CD4-positive, alpha-beta memory T cell (primary cell): ENCODE measurements at regions not wholly inside any gene's neighbourhood (a gene's known extent, or its start where the extent isn't known, plus 50 kb on each side); places are given as distances from the start of the nearest gene placed in this dataset.

Experiments
- CTCF ChIA-PET: fragments of 350-600 bp; sonication (Branson Sonifier 250); formaldehyde crosslinking; loops from one replicate; lab custom pipeline; 2021; ENCODE audit warnings: inconsistent platforms; ENCODE audit not compliant: partially characterized antibody; lab: Charles Lee
- POLR2A ChIA-PET: fragments of 350-600 bp; sonication (Branson Sonifier 250); formaldehyde crosslinking; loops from one replicate; lab custom pipeline; 2021; ENCODE audit not compliant: partially characterized antibody; lab: Charles Lee
- DNase-seq, 5 donors: peaks; one replicate each; pipeline versions ENCODE4 v3.0.0 to v3.0.0-alpha.2; 2020 to 2022; ENCODE audit warnings: mixed read lengths in 1 of 5
- H3K27ac ChIP-seq: one replicate; pipeline ENCODE4 v1.7.0; 2013; ENCODE audit warnings: low read depth, low read length
- H3K27me3 ChIP-seq: 2 replicates; pipeline ENCODE4 v1.7.0; 2013; ENCODE audit warnings: mild to moderate bottlenecking, low read length, moderate library complexity; ENCODE audit not compliant: insufficient read depth
- H3K36me3 ChIP-seq: 2 replicates; pipeline ENCODE4 v1.7.0; 2013; ENCODE audit warnings: mild to moderate bottlenecking, low read length, moderate library complexity; ENCODE audit not compliant: insufficient read depth
- H3K4me1 ChIP-seq: 2 replicates; pipeline ENCODE4 v1.7.0; 2013; ENCODE audit warnings: mild to moderate bottlenecking, low read length, moderate library complexity; ENCODE audit not compliant: insufficient read depth
- H3K4me3 ChIP-seq, 2 donors: one replicate each; pipeline ENCODE4 v1.7.0; 2013; ENCODE audit warnings: low read length in 2 of 2, mild to moderate bottlenecking in 1 of 2
- H3K9me3 ChIP-seq, 2 donors: one replicate each; pipeline ENCODE4 v1.7.0; 2013; ENCODE audit warnings: low read length in 2 of 2, control low read depth in 1 of 2; ENCODE audit not compliant: control insufficient read depth in 1 of 2
- H3K27ac Mint-ChIP-seq, 7 donors: one replicate each; pipeline ENCODE4 v1.8.0; 2020 to 2021; ENCODE audit warnings: mixed read lengths in 7 of 7, mild to moderate bottlenecking in 6 of 7, inconsistent platforms in 3 of 7, moderate library complexity in 3 of 7
- H3K27me3 Mint-ChIP-seq, 2 donors: one replicate each; pipeline ENCODE4 v1.8.0; 2020 to 2021; ENCODE audit warnings: mixed read lengths in 2 of 2
- H3K36me3 Mint-ChIP-seq, 2 donors: one replicate each; pipeline ENCODE4 v1.8.0; 2020 to 2021; ENCODE audit warnings: mixed read lengths in 2 of 2, inconsistent platforms in 1 of 2, mild to moderate bottlenecking in 1 of 2
- H3K4me1 Mint-ChIP-seq, 4 donors: one replicate each; pipeline ENCODE4 v1.8.0; 2020 to 2021; ENCODE audit warnings: mixed read lengths in 4 of 4, mild to moderate bottlenecking in 1 of 4
- H3K4me3 Mint-ChIP-seq, 8 donors: one replicate each; pipeline ENCODE4 v1.8.0; 2020 to 2021; ENCODE audit warnings: mixed read lengths in 8 of 8, mild to moderate bottlenecking in 7 of 8, moderate library complexity in 6 of 8, inconsistent platforms in 3 of 8
- H3K9me3 Mint-ChIP-seq, 8 donors: one replicate each; pipeline ENCODE4 v1.8.0; 2020 to 2021; ENCODE audit warnings: mixed read lengths in 8 of 8, mild to moderate bottlenecking in 5 of 8, inconsistent platforms in 3 of 8, moderate library complexity in 1 of 8
- intact Hi-C: fragments of 100-400 bp; cut with micrococcal nuclease; formaldehyde crosslinking; loops from one replicate; pipeline ENCODE4 v1.15.1; 2023

DNA sequence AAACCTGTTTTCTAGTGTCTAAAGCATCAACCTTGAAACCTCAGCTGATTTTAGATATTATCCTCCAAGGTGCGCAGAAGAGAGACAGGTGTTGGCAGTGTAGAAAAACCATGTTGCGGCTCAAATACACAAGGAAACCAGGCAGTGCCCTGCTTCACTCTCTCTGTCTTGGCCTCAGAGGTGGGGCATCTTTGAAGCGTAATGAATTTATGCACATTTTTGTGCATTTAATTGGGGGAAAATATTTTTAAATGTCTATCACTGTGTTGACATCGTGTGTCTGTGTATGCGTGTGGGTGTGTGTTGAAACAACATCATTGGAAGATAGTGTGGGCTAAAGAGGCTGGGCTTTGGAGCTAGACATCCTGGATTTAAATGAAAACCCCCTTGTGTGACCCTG, 334.0 kb upstream of the CHD6 start:
- H3K9me3 Mint-ChIP-seq, result peaks cover 0 to 4% (median 1%) of the 10 kb centered on the region in 8 donors

DNA sequence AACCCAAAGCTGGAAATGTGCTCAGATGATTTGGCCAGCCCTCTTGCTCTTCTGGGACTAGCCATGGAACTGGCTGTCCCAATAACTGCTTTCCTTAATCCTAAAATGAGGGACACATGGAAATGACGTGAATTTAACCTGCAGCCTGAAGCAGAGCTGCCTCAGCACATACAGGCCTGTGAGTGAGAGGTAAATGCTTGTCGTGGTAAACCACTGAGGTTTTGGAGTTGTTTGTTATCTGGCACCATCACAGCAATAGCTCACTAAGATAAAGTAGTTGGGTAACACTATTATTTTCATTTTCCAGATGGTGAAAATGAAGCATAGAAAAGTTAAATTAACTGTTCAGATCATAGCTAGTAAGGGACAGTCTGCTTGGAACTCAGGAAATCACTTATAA, 333.4 kb upstream of the CHD6 start:
- Histone ChIP-seq H3K27me3 (no peaks in the 10 kb centered on the region), H3K4me3 (no peak overlapping the region), H3K27ac (no peak overlapping the region), H3K4me1 (no peaks in the 10 kb centered on the region), H3K36me3 (no peaks in the 10 kb centered on the region), H3K9me3 (no peaks in the 10 kb centered on the region)
- H3K4me1 Mint-ChIP-seq, result no peaks in the 10 kb centered on the region
- H3K27me3 Mint-ChIP-seq, result peaks cover 0 to 2% of the 10 kb centered on the region in 2 donors
- intact Hi-C loops, result no loop called here
- ChIA-PET CTCF (no interaction called here), POLR2A (no interaction called here)
- H3K4me3 Mint-ChIP-seq, result no peak overlapping the region
- H3K36me3 Mint-ChIP-seq, result no peaks in the 10 kb centered on the region
- peaks cover 0 to 4% (median 1%) of the 10 kb centered on the region in 8 donors for H3K9me3 Mint-ChIP-seq
- no peak overlapping the region for H3K27ac Mint-ChIP-seq
- no peak for DNase-seq

More for the DNA sequence above, 334.0 kb upstream of the CHD6 start:
- H3K4me1 ChIP-seq, result no peaks in the 10 kb centered on the region
- H3K9me3 ChIP-seq, result no peaks in the 10 kb centered on the region
- intact Hi-C loops, result no loop called here
- Mint-ChIP-seq H3K4me1 (no peaks in the 10 kb centered on the region), H3K36me3 (no peaks in the 10 kb centered on the region), H3K4me3 (no peak overlapping the region), H3K27me3 (peaks cover 0 to 2% of the 10 kb centered on the region in 2 donors), H3K27ac (no peak overlapping the region)
- DNase-seq, result no peak
- H3K27ac ChIP-seq, result no peak overlapping the region
- H3K36me3 ChIP-seq, result no peaks in the 10 kb centered on the region
- ChIA-PET POLR2A (no interaction called here), CTCF (no interaction called here)
- H3K4me3 ChIP-seq, result no peak overlapping the region
- no peaks in the 10 kb centered on the region for H3K27me3 ChIP-seq

DNA sequence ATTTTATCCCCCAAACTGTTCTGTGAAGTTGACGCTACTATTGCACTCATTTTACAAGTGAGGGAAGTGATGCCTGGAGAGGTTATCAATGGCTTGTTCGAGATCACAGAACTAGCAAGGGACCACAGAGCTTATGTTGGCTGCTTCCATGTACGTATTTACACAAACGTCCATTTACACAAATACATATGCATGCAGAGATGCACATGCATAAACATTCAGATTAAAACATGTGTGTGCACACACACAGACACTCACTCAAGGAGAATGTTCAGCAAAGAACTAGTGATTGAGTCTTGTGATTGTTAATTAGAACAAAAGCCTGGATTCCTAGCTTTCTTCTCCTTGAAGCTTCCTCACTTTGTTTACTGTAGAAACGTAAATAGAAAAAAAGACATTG, 321.5 kb upstream of the CHD6 start:
- CTCF ChIA-PET, result no interaction called here

DNA sequence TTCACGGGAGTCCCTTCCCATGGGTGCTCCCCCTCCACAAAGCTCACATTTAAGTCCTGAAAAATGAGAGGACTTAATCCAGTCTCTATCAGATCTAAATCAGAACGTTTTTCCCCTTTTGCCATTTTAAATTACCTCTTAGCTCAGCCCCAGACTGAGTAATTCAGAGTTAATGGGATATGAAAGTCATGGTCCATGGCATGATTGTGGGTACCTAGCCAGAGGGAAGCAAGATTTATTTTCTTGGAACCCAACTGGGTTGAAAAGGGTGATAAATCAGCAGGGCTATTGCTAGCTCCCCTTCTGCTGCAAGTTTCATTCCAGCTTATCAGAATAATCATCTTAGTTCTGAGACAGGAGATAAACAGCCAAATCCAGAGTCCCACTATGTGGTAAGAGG, 320.2 kb upstream of the CHD6 start:
- no peaks in the 10 kb centered on the region for H3K27me3 ChIP-seq
- H3K4me1 ChIP-seq, result no peaks in the 10 kb centered on the region
- DNase-seq, result no peak
- no peaks in the 10 kb centered on the region for H3K36me3 ChIP-seq
- Mint-ChIP-seq H3K4me3 (no peak overlapping the region), H3K36me3 (no peaks in the 10 kb centered on the region), H3K27ac (no peak overlapping the region), H3K27me3 (no peaks in the 10 kb centered on the region), H3K9me3 (peaks cover 0 to 4% (median 0%) of the 10 kb centered on the region in 8 donors), H3K4me1 (no peaks in the 10 kb centered on the region)
- ChIA-PET POLR2A (no interaction called here), CTCF (no interaction called here)
- no peak overlapping the region for H3K27ac ChIP-seq
- no peak overlapping the region for H3K4me3 ChIP-seq
- intact Hi-C loops, result no loop called here
- no peaks in the 10 kb centered on the region for H3K9me3 ChIP-seq

More for the DNA sequence above, 321.5 kb upstream of the CHD6 start:
- Mint-ChIP-seq H3K4me3 (no peak overlapping the region), H3K27ac (peak overlapping the region in 1 of 7 donors; percentile 11), H3K4me1 (no peaks in the 10 kb centered on the region), H3K36me3 (no peaks in the 10 kb centered on the region), H3K9me3 (peaks cover 0 to 4% (median 0%) of the 10 kb centered on the region in 8 donors), H3K27me3 (no peaks in the 10 kb centered on the region)
- no peak overlapping the region for H3K4me3 ChIP-seq
- intact Hi-C loops, result no loop called here
- H3K36me3 ChIP-seq, result no peaks in the 10 kb centered on the region
- H3K9me3 ChIP-seq, result no peaks in the 10 kb centered on the region
- no peak overlapping the region for H3K27ac ChIP-seq
- no peaks in the 10 kb centered on the region for H3K4me1 ChIP-seq
- no peaks in the 10 kb centered on the region for H3K27me3 ChIP-seq
- DNase-seq, result no peak
- POLR2A ChIA-PET, result no interaction called here

DNA sequence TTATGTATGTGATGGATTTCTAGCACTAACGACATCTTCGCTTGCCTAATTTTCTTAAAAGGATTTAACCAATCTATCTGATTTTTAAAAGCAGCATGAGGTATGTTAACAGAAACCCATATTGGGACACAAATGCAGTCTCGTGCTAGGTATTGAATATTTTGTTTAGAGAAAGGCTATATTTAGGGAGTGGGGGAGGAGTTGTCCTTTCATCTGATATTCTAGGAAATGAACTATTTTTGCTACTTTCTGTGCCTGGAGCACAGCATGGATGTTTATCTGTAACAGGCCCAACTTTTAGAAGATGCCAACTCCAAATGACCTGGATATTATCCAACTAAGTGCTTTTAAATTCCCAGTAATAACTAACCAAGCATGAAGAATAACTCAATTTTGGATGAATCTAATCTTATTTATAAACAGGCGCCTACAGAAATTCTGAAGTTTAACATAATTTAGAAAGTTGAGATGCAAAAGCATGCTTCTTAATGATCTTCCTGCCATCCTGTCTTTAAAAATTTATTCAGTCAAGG, 317.1 kb upstream of the CHD6 start:
- CTCF ChIA-PET, result no interaction called here
- no peaks in the 10 kb centered on the region for H3K27me3 Mint-ChIP-seq
- intact Hi-C loops, result no loop called here

DNA sequence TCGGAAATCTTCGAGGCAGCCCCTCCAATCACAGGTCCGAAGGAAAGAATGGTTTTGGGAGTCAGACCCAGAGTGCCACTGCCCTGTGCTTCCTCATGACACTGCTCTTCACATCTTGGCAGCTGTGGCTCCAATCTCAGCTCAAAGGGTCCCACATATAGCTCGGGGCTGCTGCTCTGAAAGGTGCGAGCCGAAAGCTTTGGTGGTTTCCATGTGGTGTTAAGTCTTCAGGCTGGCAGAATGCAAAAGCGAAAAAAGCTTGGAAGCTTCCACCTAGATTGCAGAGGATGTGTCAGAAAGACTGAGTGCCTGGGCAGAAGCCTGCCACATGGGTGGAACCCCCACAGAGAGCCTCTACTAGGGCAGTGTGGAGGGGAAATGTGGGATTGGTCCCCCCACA, 314.3 kb upstream of the CHD6 start:
- Mint-ChIP-seq H3K36me3 (no peaks in the 10 kb centered on the region), H3K27me3 (peaks cover 0 to 5% of the 10 kb centered on the region in 2 donors), H3K4me3 (no peak overlapping the region), H3K4me1 (no peaks in the 10 kb centered on the region), H3K27ac (no peak overlapping the region), H3K9me3 (peaks cover 0 to 6% (median 4%) of the 10 kb centered on the region in 8 donors)
- DNase-seq, result no peak
- Histone ChIP-seq H3K27ac (no peak overlapping the region), H3K4me3 (no peak overlapping the region), H3K9me3 (no peaks in the 10 kb centered on the region), H3K4me1 (no peaks in the 10 kb centered on the region), H3K36me3 (no peaks in the 10 kb centered on the region), H3K27me3 (no peaks in the 10 kb centered on the region)
- intact Hi-C loops, result no loop called here
- CTCF ChIA-PET, result no interaction called here
- POLR2A ChIA-PET, result no interaction called here

More for the DNA sequence above, 317.1 kb upstream of the CHD6 start:
- H3K36me3 Mint-ChIP-seq, result no peaks in the 10 kb centered on the region
- Histone ChIP-seq H3K36me3 (no peaks in the 10 kb centered on the region), H3K27me3 (no peaks in the 10 kb centered on the region), H3K4me3 (no peak overlapping the region), H3K4me1 (no peaks in the 10 kb centered on the region), H3K9me3 (no peaks in the 10 kb centered on the region), H3K27ac (no peak overlapping the region)
- POLR2A ChIA-PET, result no interaction called here
- H3K9me3 Mint-ChIP-seq, result peaks cover 0 to 4% (median under 1%) of the 10 kb centered on the region in 8 donors
- no peak overlapping the region for H3K4me3 Mint-ChIP-seq
- H3K27ac Mint-ChIP-seq, result no peak overlapping the region
- DNase-seq, result no peak
- H3K4me1 Mint-ChIP-seq, result no peaks in the 10 kb centered on the region

DNA sequence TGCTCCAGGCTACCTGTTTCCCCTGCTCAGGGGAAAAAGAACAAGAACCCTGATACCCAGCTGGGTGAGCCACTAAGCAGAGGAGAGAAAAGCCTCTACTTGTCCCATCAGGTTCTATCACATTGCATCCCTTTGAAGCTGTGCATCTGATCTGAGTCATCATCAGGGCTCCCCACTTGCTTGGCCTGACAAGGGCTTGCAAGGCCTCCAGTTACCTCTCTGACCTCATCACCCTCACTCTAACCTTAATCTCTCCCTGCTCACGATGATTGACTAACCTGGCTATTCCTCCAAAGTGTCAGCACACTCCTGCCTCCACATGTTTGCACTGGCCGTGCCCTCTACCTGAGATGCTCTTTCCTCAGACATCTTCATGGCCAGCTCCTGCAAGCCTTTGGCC, 309.5 kb upstream of the CHD6 start:
- ChIA-PET CTCF (no interaction called here), POLR2A (no interaction called here)
- Mint-ChIP-seq H3K27ac (no peak overlapping the region), H3K9me3 (peaks cover 0 to 6% (median 3%) of the 10 kb centered on the region in 8 donors), H3K4me3 (no peak overlapping the region), H3K27me3 (peaks cover 0 to 7% of the 10 kb centered on the region in 2 donors), H3K4me1 (no peaks in the 10 kb centered on the region), H3K36me3 (no peaks in the 10 kb centered on the region)
- Histone ChIP-seq H3K4me3 (no peak overlapping the region), H3K4me1 (no peaks in the 10 kb centered on the region), H3K36me3 (no peaks in the 10 kb centered on the region), H3K27me3 (no peaks in the 10 kb centered on the region), H3K27ac (no peak overlapping the region), H3K9me3 (no peaks in the 10 kb centered on the region)
- no peak for DNase-seq
- intact Hi-C loops, result no loop called here

DNA sequence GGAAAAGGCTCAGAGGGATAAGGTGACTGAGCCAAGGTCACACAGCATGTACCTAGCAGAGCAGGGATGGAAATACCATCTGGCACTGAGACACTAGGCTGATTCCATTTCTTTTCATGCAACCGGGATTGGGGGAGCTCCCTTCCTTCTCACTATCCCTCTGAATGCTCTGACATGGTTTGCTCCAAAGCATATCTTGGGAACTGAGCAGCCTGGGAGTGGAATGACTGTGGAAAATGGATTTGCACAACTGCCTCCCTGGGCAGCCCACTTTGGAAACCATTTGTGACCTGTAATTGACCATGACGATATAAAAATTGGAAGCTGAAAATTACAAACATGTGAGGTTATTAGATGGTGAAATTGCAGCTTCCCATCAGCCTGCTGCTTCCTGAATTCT, 309.0 kb upstream of the CHD6 start:
- Histone ChIP-seq H3K36me3 (no peaks in the 10 kb centered on the region), H3K9me3 (no peaks in the 10 kb centered on the region), H3K27ac (no peak overlapping the region), H3K4me3 (no peak overlapping the region), H3K27me3 (no peaks in the 10 kb centered on the region), H3K4me1 (no peaks in the 10 kb centered on the region)
- POLR2A ChIA-PET, result no interaction called here
- Mint-ChIP-seq H3K4me1 (no peaks in the 10 kb centered on the region), H3K36me3 (no peaks in the 10 kb centered on the region), H3K27me3 (peaks cover 2 to 9% of the 10 kb centered on the region in 2 donors), H3K27ac (no peak overlapping the region), H3K9me3 (peaks cover 0 to 6% (median 3%) of the 10 kb centered on the region in 8 donors), H3K4me3 (no peak overlapping the region)
- CTCF ChIA-PET, result no interaction called here
- intact Hi-C loops, result no loop called here
- no peak for DNase-seq
